NCI-H82 treated with DMSO at 0.1 percent for 48 hours (cell line): ENCODE measurements at regions not wholly inside any gene's neighbourhood (a gene's known extent, or its start where the extent isn't known, plus 50 kb on each side); places are given as distances from the start of the nearest gene placed in this dataset.

Experiments used
- DNase-seq: peaks from one replicate; lab custom pipeline; 2025; ENCODE audit not compliant: unreplicated experiment; lab: John Stamatoyannopoulos, UW

DNA sequence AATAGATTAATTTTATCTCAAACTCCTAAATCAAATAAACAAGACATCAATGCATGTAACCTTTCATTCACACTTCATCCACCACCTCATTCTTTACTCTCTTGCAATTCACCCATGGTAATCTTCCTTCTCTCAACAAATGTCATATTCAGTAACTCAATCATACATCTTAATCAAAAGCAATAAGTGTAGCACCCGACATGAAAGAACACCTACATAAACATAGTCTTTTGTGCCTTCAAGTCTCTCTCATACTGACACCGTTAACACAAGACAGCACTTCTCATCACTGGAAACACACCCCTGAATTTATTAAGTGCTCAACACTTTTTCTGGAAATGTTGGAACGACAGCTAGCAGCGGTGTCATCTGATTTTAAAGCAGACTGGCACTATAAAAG lies 225.9 kb downstream of the TTLL7 start:
- DNase-seq: no peak

DNA sequence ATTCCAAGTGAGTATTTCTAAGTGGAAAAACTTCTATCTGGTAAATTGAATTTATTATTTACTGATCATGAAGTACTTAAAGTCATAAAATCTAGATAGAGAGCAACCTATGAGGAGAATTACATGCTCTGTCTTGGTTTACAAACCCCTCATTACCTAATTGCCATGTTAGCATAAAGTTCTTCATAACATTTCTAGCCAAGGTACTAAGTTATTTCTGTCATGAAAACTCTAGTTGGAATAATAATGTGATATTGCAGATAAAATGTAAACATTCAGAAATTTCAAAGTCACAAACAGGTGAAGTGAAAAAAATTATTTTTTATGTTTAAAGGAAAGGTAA lies 228.6 kb downstream of the TTLL7 start:
- DNase-seq: no peak

GRCh38 chr1:83769594-83770318 lies 229.2 kb downstream of the TTLL7 start:
- DNase-seq: no peak

GRCh38 chr1:83769072-83769471 lies 229.9 kb downstream of the TTLL7 start:
- no peak for DNase-seq

GRCh38 chr1:83766241-83766691 lies 232.7 kb downstream of the TTLL7 start:
- DNase-seq: no peak

DNA sequence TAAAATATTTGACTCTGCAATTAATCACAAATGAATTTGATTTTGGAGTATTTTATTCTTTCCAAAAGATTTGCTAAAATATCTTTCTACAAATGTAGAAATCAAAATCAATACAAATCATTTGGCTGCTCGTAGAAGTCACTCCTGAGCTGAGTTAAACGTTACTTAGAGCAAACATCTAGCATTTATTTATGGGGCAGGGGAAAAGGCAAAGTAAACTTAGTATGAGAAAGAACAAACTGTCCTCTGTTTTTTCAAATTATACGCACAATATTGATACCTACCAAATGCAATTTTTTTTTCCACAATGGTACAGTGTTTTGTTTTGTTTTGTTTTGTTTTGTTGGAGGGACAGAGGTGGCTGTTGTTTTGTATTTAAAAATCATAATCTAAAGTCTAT lies 233.8 kb downstream of the TTLL7 start:
- no peak for DNase-seq

GRCh38 chr1:83764209-83764608 lies 234.7 kb downstream of the TTLL7 start:
- DNase-seq: no peak

GRCh38 chr1:83763361-83764095 lies 235.4 kb downstream of the TTLL7 start:
- DNase-seq: peak; percentile 56

- no peak for DNase-seq
Measured at GRCh38 chr1:83762416-83762815, 236.5 kb downstream of the TTLL7 start.

DNA sequence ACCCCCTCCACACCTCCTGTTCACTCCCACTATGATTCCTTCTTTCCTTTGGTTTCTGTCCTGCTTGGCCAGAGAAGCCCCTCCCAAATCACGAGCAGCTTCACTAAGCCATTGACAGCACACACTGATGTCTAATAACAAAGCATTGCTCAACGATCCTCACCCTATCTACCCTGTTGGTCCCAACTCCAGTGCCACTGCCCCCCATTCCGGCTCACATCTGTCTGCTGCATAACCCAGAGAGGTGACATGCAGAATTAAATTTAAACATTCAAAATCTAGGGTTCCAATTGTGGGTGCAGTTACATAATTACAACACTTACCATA lies 236.9 kb downstream of the TTLL7 start:
- no peak for DNase-seq

GRCh38 chr1:83761167-83762038 lies 237.5 kb downstream of the TTLL7 start:
- no peak for DNase-seq

DNA sequence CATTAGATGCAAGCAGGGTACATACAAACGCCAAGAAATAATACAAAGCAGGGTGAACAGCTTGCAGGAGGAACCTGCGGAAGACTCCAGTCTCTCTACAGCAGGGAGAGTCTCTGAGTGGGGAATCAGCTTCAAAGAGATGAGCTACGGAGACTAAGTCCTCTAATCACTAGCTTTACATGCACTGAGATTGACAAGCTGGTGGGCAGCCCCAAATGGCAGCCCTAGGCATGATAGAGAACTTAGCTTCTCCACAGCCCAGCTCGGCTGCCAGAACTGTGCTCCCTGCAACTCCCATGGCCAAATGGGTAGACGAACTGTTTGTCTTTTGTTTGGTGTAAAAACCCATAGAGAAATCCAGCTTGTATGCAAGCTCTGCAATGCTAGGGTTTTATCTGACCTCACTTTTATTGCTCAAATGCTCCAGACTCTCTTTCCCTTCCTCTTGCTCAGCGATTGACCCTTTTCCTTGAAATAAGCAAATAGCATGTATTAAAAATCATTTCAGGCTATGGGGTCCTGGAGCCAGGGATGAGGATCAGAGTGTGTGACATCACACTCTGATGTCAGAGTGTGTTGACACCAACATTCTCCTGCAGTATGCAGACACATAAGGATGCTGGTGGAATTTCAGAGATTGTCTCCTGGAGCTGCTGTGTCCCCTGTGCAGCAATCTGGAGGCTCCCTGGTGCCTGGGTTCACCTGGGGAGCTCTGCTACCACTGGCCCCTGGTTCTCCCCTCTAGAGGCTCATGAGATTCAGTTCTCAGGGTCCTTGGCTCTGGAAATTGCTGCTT lies 238.5 kb downstream of the TTLL7 start:
- no peak for DNase-seq

GRCh38 chr1:83756984-83757717 lies 241.8 kb downstream of the TTLL7 start:
- no peak for DNase-seq

GRCh38 chr1:83751602-83752001 lies 247.3 kb downstream of the TTLL7 start:
- DNase-seq: no peak

DNA sequence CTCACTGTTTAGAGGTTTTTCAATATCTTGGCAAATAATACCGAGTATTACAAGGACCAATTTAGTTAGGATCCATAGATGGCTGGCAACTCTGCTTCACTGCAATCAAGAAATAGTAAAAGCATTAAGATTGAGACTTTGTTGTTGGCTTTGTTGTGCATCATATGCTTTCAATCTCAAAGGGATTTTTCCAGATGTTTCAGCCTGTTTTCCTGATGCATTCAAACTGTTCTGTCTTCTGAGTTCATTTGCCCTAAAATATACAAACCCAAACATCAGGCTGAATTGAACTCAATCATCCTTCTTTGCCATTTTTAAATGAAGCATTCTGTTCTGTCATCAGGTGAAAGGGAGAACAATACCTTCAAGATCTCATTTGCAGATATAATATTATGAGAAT lies 248.7 kb downstream of the TTLL7 start:
- DNase-seq: no peak

DNA sequence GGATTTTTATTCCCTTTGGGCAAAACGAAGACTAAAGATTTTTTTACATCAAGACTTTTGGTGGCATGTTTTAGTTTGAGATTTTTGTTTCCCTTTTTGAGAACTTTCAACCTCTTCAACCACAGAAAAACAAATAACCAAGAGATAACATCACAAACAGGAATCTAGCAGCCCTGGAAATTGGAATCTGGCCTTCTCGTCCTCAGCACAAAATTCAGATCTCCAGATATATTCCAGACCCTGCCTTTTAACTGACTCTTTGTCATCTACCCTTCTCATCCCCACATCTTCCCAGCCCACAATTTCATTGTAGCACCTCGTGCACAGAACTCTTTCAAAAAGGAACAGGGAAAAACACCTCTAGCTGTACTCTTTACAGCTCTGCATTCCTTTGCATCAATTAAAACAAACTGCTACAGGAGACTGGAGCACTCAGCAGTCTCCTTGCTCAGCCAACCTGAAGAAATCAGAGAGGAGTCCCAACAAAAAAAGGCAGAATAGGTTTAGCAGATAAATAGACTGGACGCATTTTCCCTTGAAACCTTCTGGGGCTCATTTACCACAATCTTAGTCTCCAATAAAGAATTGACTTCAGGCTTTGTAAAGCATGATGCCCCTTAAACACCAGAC lies 251.0 kb downstream of the TTLL7 start:
- DNase-seq: no peak

DNA sequence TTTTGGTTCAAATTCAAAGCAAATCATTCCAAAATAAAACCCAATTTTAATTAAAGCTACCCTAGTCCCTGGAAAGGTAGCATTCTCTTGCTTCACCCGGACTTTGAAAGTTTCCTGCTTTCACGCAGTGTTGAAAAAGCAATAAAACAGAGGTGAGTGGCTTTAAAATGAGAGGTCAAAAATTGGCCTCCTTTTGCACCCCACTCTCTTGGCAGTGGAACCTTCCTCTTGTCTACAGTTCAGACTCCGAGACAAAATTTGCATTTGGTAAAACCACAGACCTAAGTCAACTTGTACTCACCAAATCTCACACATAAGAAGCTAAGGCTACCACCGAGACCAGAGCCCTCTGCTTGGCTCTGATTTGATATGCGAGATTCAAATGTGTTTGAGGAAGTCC lies 252.7 kb downstream of the TTLL7 start:
- DNase-seq: no peak

DNA sequence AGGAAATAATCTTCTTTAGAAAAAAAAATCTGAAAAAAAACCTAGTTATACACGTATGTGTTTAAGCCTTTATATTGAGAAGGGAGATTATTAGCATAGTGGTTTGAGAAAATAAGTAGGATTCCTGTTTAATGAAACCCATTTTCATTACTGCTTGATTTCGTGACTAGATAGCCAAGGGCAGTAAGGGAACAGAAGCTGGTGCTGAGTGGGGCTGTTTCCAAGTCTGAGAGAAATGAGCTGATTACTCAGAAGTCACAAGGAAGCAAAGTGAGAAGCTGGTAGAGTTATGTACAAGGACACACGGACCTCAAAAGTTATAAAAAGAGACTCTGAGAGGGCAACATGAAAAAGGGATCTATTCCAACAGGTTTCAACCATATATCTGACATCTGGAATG lies 256.5 kb downstream of the TTLL7 start:
- no peak for DNase-seq

GRCh38 chr1:83741770-83742169 lies 257.2 kb downstream of the TTLL7 start:
- no peak for DNase-seq

GRCh38 chr1:83741348-83741747 lies 257.6 kb downstream of the TTLL7 start:
- no peak for DNase-seq
